HCT116 (cell line): ENCODE measurements at regions not wholly inside any gene's neighbourhood (a gene's known extent, or its start where the extent isn't known, plus 50 kb on each side); places are given as distances from the start of the nearest gene placed in this dataset.

ENCODE experiments used
- ATAC-seq: fragments of 200-7000 bp; cut with Tn5 transposase; 2 replicates; pipeline ENCODE4 v1.9.1; 2020; ENCODE audit warnings: mild to moderate bottlenecking, moderate library complexity
- BruUV-seq: library from RNA; stranded (reverse); fragments of 400-500 nt; replicated peaks from 2 replicates; lab custom pipeline; 2021; lab: Mats Ljungman, UMichigan
- CTCF ChIA-PET: fragments of 300-600 bp; sonication (Branson Sonifier 250); formaldehyde crosslinking; loops from one replicate; lab custom pipeline; 2021; ENCODE audit warnings: antibody characterized with exemption; lab: Charles Lee
- POLR2A ChIA-PET: fragments of 300-600, 350-600 bp; sonication (Branson Sonifier 250); formaldehyde crosslinking; loops from one replicate; lab custom pipeline; 2021; ENCODE audit warnings: antibody characterized with exemption; lab: Charles Lee
- RAD21 ChIA-PET, 2 experiments: fragments of 300-600 bp; sonication (Branson Sonifier 250); formaldehyde crosslinking; loops; one replicate each; lab custom pipeline; 2023; ENCODE audit warnings: low total read pairs in 2 of 2; ENCODE audit not compliant: uncharacterized antibody in 2 of 2, unreplicated experiment in 2 of 2, low non-redundant PET in 1 of 2; lab: Charles Lee
- DNase-seq: peaks from one replicate; pipeline ENCODE4 v3.0.0-alpha.2; 2010; ENCODE audit warnings: low read depth, low spot score
- H2AFZ ChIP-seq: fragments of 200-600 bp; shearing (Covaris generic), sonication (generic); 2 replicates; pipeline ENCODE4 v1.6.1; 2017; ENCODE audit warnings: low read depth, mixed run types, mixed read lengths, antibody characterized with exemption, low read length; ENCODE audit not compliant: poor library complexity, severe bottlenecking
- H3K27ac ChIP-seq: 2 replicates; pipeline ENCODE4 v1.5.1; 2012; ENCODE audit warnings: low read depth, low read length
- H3K27me3 ChIP-seq: fragments of 200-600 bp; sonication (generic); 2 replicates; pipeline ENCODE4 v1.6.1; 2016; ENCODE audit warnings: mixed run types, low read length, mixed read lengths; ENCODE audit not compliant: insufficient read depth
- H3K36me3 ChIP-seq, 2 experiments: fragments of 200-500 bp in 1 of 2; fragments of 200-600 bp in 1 of 2; sonication (Bioruptor generic) in 1 of 2; sonication (generic) in 1 of 2; 2 replicates each; pipeline versions ENCODE4 v1.5.1 to v1.6.1; 2014 to 2016; ENCODE audit warnings: low read length in 2 of 2, inconsistent platforms in 1 of 2, mixed read lengths in 1 of 2, mixed run types in 1 of 2; ENCODE audit not compliant: insufficient read depth in 2 of 2, control insufficient read depth in 1 of 2
- H3K4me1 ChIP-seq, 2 experiments: fragments of 200-600 bp in 1 of 2; sonication (generic) in 1 of 2; 2 replicates each; pipeline versions ENCODE4 v1.5.1 to v1.6.1; 2012 to 2017; ENCODE audit warnings: low read length in 2 of 2, inconsistent platforms in 1 of 2, mild to moderate bottlenecking in 1 of 2, mixed read lengths in 1 of 2, mixed run types in 1 of 2, moderate library complexity in 1 of 2; ENCODE audit not compliant: insufficient read depth in 2 of 2, control insufficient read depth in 1 of 2
- H3K4me2 ChIP-seq: fragments of 200-600 bp; sonication (generic); 2 replicates; pipeline ENCODE4 v1.6.1; 2017; ENCODE audit warnings: mixed run types, low read length, mixed read lengths
- H3K4me3 ChIP-seq, 2 experiments: fragments of 200-600 bp in 1 of 2; sonication (generic) in 1 of 2; replicated peaks in 1 of 2; 2 replicates each; pipeline ENCODE4 v1.5.1; 2011 to 2016; ENCODE audit warnings: low read length in 2 of 2, control low read depth in 1 of 2, low read depth in 1 of 2, mild to moderate bottlenecking in 1 of 2, mixed read lengths in 1 of 2, mixed run types in 1 of 2
- H3K79me2 ChIP-seq: fragments of 200-600 bp; sonication (generic); 2 replicates; pipeline ENCODE4 v1.6.1; 2017; ENCODE audit warnings: mild to moderate bottlenecking, mixed run types, low read length, moderate library complexity, mixed read lengths; ENCODE audit not compliant: insufficient read depth
- H3K9ac ChIP-seq: fragments of 200-600 bp; sonication (generic); 2 replicates; pipeline ENCODE4 v1.6.1; 2016; ENCODE audit warnings: low read length, mixed read lengths
- H3K9me2 ChIP-seq: fragments of 200-600 bp; sonication (generic), shearing (Covaris generic); 2 replicates; pipeline ENCODE4 v1.6.1; 2017; ENCODE audit warnings: mixed run types, mild to moderate bottlenecking, moderate library complexity; ENCODE audit not compliant: insufficient read depth
- H3K9me3 ChIP-seq, 2 experiments: fragments of 200-500 bp in 1 of 2; fragments of 200-600 bp in 1 of 2; sonication (Bioruptor generic) in 1 of 2; sonication (generic) in 1 of 2; 2 replicates each; pipeline ENCODE4 v1.6.1; 2014 to 2017; ENCODE audit warnings: low read length in 2 of 2, mixed read lengths in 2 of 2, inconsistent platforms in 1 of 2, low read depth in 1 of 2, mild to moderate bottlenecking in 1 of 2, mixed run types in 1 of 2, moderate library complexity in 1 of 2; ENCODE audit not compliant: control insufficient read depth in 1 of 2, insufficient read depth in 1 of 2
- H4K20me1 ChIP-seq: fragments of 200-600 bp; sonication (generic), shearing (Covaris generic); 2 replicates; pipeline ENCODE4 v1.6.1; 2017; ENCODE audit warnings: mixed run types, mild to moderate bottlenecking, moderate library complexity; ENCODE audit not compliant: insufficient read depth
- EZH2phosphoT487 ChIP-seq: fragments of 200-600 bp; IDR thresholded peaks from 2 replicates; pipeline ENCODE4 v1.6.1; 2018; ENCODE audit warnings: antibody characterized with exemption, borderline replicate concordance
- MAX ChIP-seq: IDR thresholded peaks from 2 replicates; pipeline ENCODE4 v1.6.1; 2012
- RAD21 ChIP-seq: IDR thresholded peaks from 2 replicates; pipeline ENCODE4 v1.6.1; 2012; ENCODE audit warnings: low read depth, mild to moderate bottlenecking
- REST ChIP-seq: IDR thresholded peaks from 2 replicates; pipeline ENCODE4 v1.6.1; 2012; ENCODE audit warnings: low read depth
- SIN3A ChIP-seq: IDR thresholded peaks from 2 replicates; pipeline ENCODE4 v1.6.1; 2012; ENCODE audit warnings: low read depth
- ZNF274 ChIP-seq: fragments of 200-500 bp; sonication (Bioruptor generic); IDR thresholded peaks from 2 replicates; pipeline ENCODE4 v1.6.1; 2014; ENCODE audit warnings: mild to moderate bottlenecking, low read depth, low read length, inconsistent platforms
- intact Hi-C: fragments of 100-400 bp; cut with micrococcal nuclease; formaldehyde crosslinking; loops from 2 replicates; pipeline ENCODE4 v1.10.0; 2022

GRCh38 chr6:145178391-145178790 is 556.9 kb downstream of the EPM2A start:
- Histone ChIP-seq H3K9ac (no peak overlapping the region), H3K27ac (no peak overlapping the region), H3K4me3 (no peak overlapping the region), H3K4me1 (no peaks in the 10 kb centered on the region), H3K4me2 (no peak overlapping the region), H3K9me2 (no peaks in the 10 kb centered on the region), H4K20me1 (no peaks in the 10 kb centered on the region), H3K36me3 (no peaks in the 10 kb centered on the region), H3K79me2 (no peaks in the 10 kb centered on the region), H3K9me3 (peaks cover 0 to 4% of the 10 kb centered on the region in 2 experiments; a peak in 1 of 4 replicates), H2AFZ (no peak overlapping the region), H3K27me3 (no peaks in the 10 kb centered on the region)
- ATAC-seq (no peak), DNase-seq (no peak)
- POLR2A ChIA-PET: no interaction called here
- TF ChIP-seq EZH2phosphoT487: no peak
- intact Hi-C loops: no loop called here
- CTCF ChIA-PET: no interaction called here
- BruUV-seq: no TSS peak
- RAD21 ChIA-PET: no interaction called here

- ChIA-PET RAD21 (no interaction called here), POLR2A (no interaction called here), CTCF (no interaction called here)
- Histone ChIP-seq H2AFZ (no peak overlapping the region), H3K4me3 (no peak overlapping the region), H3K36me3 (no peaks in the 10 kb centered on the region), H3K9ac (no peak overlapping the region), H3K79me2 (no peaks in the 10 kb centered on the region), H3K9me2 (no peaks in the 10 kb centered on the region), H3K4me2 (no peak overlapping the region), H3K27ac (no peak overlapping the region), H3K27me3 (no peaks in the 10 kb centered on the region), H3K4me1 (no peaks in the 10 kb centered on the region), H3K9me3 (no peaks in the 10 kb centered on the region), H4K20me1 (no peaks in the 10 kb centered on the region)
- ATAC-seq: no peak
- intact Hi-C loops: no loop called here
- no peak for DNase-seq
- no TSS peak for BruUV-seq
- TF ChIP-seq RAD21 (no peak), ZNF274 (no peak), MAX (no peak), EZH2phosphoT487 (no peak), SIN3A (no peak), REST (no peak)
Measured at GRCh38 chr6:145187491-145188206, 547.7 kb downstream of the EPM2A start.
